PC-3 (cell line): ENCODE measurements at regions not wholly inside any gene's neighbourhood (a gene's known extent, or its start where the extent isn't known, plus 50 kb on each side); places are given as distances from the start of the nearest gene placed in this dataset.

ENCODE experiments used
- ATAC-seq: fragments of 200-7000 bp; cut with Tn5 transposase; 2 replicates; pipeline ENCODE4 v1.9.1; 2020; ENCODE audit warnings: mild to moderate bottlenecking, moderate library complexity
- BruUV-seq: library from RNA; stranded (reverse); fragments of 400-500 nt; replicated peaks from 2 replicates; lab custom pipeline; 2021; lab: Mats Ljungman, UMichigan
- CTCF ChIA-PET: fragments of 300-600 bp; sonication (Branson Sonifier 250); formaldehyde crosslinking; loops from one replicate; lab custom pipeline; 2022; ENCODE audit warnings: antibody characterized with exemption; lab: Charles Lee
- POLR2A ChIA-PET: fragments of 300-600 bp; sonication (Branson Sonifier 250); formaldehyde crosslinking; loops from one replicate; lab custom pipeline; 2022; ENCODE audit warnings: antibody characterized with exemption; ENCODE audit not compliant: unreplicated experiment; lab: Charles Lee
- DNase-seq: peaks from one replicate; pipeline ENCODE4 v3.0.0-alpha.2; 2015
- H2AFZ ChIP-seq: fragments of 300-600 bp; sonication (generic); 2 replicates; pipeline ENCODE4 v1.6.0; 2016; ENCODE audit warnings: antibody characterized with exemption, low read length
- H3F3A ChIP-seq: fragments of 300-600 bp; sonication (generic); one replicate; pipeline ENCODE4 v1.6.0; 2017; ENCODE audit warnings: antibody characterized with exemption, low read length, control low read depth, mild to moderate bottlenecking; ENCODE audit not compliant: unreplicated experiment
- H3K27ac ChIP-seq: fragments of 300-600 bp; sonication (generic); 2 replicates; pipeline ENCODE4 v1.5.1; 2016; ENCODE audit warnings: mild to moderate bottlenecking, low read length
- H3K27me3 ChIP-seq: fragments of 300-600 bp; sonication (generic); 2 replicates; pipeline ENCODE4 v1.6.1; 2016; ENCODE audit warnings: low read length, mixed read lengths
- H3K36me3 ChIP-seq: fragments of 300-600 bp; sonication (generic); 2 replicates; pipeline ENCODE4 v1.6.1; 2016; ENCODE audit warnings: low read depth, mixed run types, low read length, mixed read lengths
- H3K4me1 ChIP-seq: fragments of 300-600 bp; sonication (generic); 2 replicates; pipeline ENCODE4 v1.5.1; 2016; ENCODE audit warnings: low read length; ENCODE audit not compliant: insufficient read depth
- H3K4me2 ChIP-seq: fragments of 300-600 bp; sonication (generic); 2 replicates; pipeline ENCODE4 v1.6.0; 2016; ENCODE audit warnings: low read length
- H3K4me3 ChIP-seq: fragments of 300-600 bp; sonication (generic); 2 replicates; pipeline ENCODE4 v1.5.1; 2016; ENCODE audit warnings: mild to moderate bottlenecking, low read length, mixed read lengths
- H3K79me2 ChIP-seq: fragments of 300-600 bp; sonication (generic); 2 replicates; pipeline ENCODE4 v1.6.1; 2017; ENCODE audit warnings: low read length, mixed read lengths
- H3K9ac ChIP-seq: fragments of 300-600 bp; sonication (generic); 2 replicates; pipeline ENCODE4 v1.6.0; 2016; ENCODE audit warnings: mild to moderate bottlenecking, low read length
- H3K9me2 ChIP-seq: fragments of 300-600 bp; sonication (generic); replicated peaks from 2 replicates; pipeline ENCODE4 v1.6.1; 2016; ENCODE audit warnings: mixed run types, low read length, mixed read lengths
- H3K9me3 ChIP-seq: fragments of 300-600 bp; sonication (generic); 2 replicates; pipeline ENCODE4 v1.6.1; 2016; ENCODE audit warnings: low read length, mixed read lengths
- H4K20me1 ChIP-seq: fragments of 300-600 bp; sonication (generic); 2 replicates; pipeline ENCODE4 v1.6.1; 2016; ENCODE audit warnings: low read length, mixed read lengths
- EZH2 ChIP-seq: fragments of 300-600 bp; sonication (generic); IDR thresholded peaks from one replicate; pipeline ENCODE4 v1.6.1; 2017; ENCODE audit warnings: antibody characterized with exemption, mild to moderate bottlenecking, low read length; ENCODE audit not compliant: unreplicated experiment
- EZH2phosphoT487 ChIP-seq: fragments of 300-600 bp; sonication (generic); IDR thresholded peaks from 2 replicates; pipeline ENCODE4 v1.6.1; 2018; ENCODE audit warnings: mild to moderate bottlenecking, antibody characterized with exemption, low read length, borderline replicate concordance
- intact Hi-C: fragments of 100-400 bp; cut with micrococcal nuclease; formaldehyde crosslinking; loops from 2 replicates; pipeline ENCODE4 v1.9.0; 2023
- TF ChIP-seq, protein P1 (sequence below): fragments of 300-600 bp; sonication (generic); conservative IDR thresholded peaks from 2 replicates; pipeline ENCODE4 v1.5.1; 2017; ENCODE audit warnings: antibody characterized with exemption, low read depth, mild to moderate bottlenecking, low read length

DNA sequence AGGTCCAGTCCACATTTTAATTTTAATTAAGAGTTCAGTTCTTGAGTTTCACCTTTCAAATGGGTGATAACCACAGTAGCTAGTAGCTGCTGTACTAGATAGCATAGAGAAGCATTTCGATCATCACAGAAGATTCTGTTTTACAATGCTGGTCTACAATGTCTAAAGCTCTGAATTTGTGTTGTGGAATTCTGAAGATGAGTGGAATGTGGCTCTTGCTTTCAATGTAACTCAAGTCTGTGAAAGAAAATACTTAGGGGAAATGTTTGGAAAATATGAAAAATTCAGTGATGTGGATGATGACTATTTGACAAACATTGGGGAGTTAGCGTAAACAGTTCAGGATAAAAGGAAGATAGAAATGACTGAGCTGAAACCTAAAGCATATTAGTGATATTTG is 139.4 kb downstream of the GNAT3 start:
- DNase-seq: no peak
- Histone ChIP-seq H3K27me3 (no peaks in the 10 kb centered on the region), H3F3A (no peaks in the 10 kb centered on the region), H3K27ac (no peak overlapping the region), H3K9me2 (no peaks in the 10 kb centered on the region), H3K4me2 (no peak overlapping the region), H3K36me3 (no peaks in the 10 kb centered on the region), H3K9me3 (no peaks in the 10 kb centered on the region), H4K20me1 (no peaks in the 10 kb centered on the region), H3K79me2 (no peaks in the 10 kb centered on the region), H3K9ac (no peak overlapping the region), H3K4me3 (no peak overlapping the region), H2AFZ (no peak overlapping the region), H3K4me1 (peaks cover 16% of the 10 kb centered on the region)
- no peak for ATAC-seq
- intact Hi-C loops: no loop called here
- CTCF ChIA-PET: no interaction called here
- POLR2A ChIA-PET: no interaction called here
- TF ChIP-seq EZH2phosphoT487 (no peak), EZH2 (no peak)
- BruUV-seq: no TSS peak

DNA sequence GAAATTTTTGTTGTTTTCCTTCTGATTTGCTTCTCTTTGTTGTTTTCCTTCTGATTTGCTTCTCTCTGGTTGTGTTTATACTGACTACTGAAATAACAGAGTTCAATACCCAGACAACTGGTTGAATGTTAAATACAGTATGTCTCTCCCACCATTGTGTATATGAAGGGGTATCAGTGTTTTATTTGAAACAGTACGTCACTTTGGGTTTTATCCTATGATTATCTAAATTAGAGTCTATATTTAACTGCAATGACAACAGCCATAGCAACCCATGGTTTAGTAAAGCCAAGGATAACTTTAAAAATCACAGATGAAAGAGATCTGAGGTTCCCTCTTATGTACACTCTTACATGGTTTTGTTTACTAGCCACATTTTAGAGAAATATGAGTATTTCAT is 141.3 kb downstream of the GNAT3 start:
- ChIA-PET CTCF (no interaction called here), POLR2A (no interaction called here)
- TF ChIP-seq, protein P1, sequence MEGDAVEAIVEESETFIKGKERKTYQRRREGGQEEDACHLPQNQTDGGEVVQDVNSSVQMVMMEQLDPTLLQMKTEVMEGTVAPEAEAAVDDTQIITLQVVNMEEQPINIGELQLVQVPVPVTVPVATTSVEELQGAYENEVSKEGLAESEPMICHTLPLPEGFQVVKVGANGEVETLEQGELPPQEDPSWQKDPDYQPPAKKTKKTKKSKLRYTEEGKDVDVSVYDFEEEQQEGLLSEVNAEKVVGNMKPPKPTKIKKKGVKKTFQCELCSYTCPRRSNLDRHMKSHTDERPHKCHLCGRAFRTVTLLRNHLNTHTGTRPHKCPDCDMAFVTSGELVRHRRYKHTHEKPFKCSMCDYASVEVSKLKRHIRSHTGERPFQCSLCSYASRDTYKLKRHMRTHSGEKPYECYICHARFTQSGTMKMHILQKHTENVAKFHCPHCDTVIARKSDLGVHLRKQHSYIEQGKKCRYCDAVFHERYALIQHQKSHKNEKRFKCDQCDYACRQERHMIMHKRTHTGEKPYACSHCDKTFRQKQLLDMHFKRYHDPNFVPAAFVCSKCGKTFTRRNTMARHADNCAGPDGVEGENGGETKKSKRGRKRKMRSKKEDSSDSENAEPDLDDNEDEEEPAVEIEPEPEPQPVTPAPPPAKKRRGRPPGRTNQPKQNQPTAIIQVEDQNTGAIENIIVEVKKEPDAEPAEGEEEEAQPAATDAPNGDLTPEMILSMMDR: no peak
- intact Hi-C loops: no loop called here
- no peaks in the 10 kb centered on the region for H3K36me3 ChIP-seq
- no peaks in the 10 kb centered on the region for H3K79me2 ChIP-seq
- BruUV-seq: no TSS peak
- H3K9ac ChIP-seq: no peak overlapping the region
- H3K4me3 ChIP-seq: no peak overlapping the region
- no peak for ATAC-seq
- peaks cover 16% of the 10 kb centered on the region for H3K4me1 ChIP-seq
- no peak for DNase-seq
- no peaks in the 10 kb centered on the region for H3K27me3 ChIP-seq
- no peaks in the 10 kb centered on the region for H3K9me3 ChIP-seq
- no peaks in the 10 kb centered on the region for H4K20me1 ChIP-seq
- H3K27ac ChIP-seq: no peak overlapping the region
- H2AFZ ChIP-seq: no peak overlapping the region
- H3K9me2 ChIP-seq: no peaks in the 10 kb centered on the region
- no peak overlapping the region for H3K4me2 ChIP-seq
- no peaks in the 10 kb centered on the region for H3F3A ChIP-seq

DNA sequence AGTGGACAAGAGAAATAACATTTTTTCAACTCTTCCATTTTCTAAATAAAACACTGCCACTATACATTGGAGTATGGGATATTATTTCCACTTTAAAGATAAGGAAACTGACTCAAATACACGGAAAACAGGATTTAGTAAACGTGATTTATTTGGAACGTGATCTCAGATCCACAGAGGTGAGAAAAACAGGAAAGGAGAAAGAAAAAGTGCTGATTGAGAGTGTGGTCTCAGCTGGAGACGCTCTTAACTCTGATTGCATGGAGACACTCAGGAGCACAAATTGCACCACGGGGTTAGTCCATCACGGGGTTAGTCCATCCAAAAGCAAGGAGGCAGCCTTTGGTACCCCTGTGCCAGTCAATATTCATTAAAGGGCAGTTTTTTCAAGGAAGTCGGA is 142.5 kb downstream of the GNAT3 start:
- Histone ChIP-seq H3K4me1 (peaks cover 12% of the 10 kb centered on the region), H3K79me2 (no peaks in the 10 kb centered on the region), H3K27ac (no peak overlapping the region), H3K9me3 (no peaks in the 10 kb centered on the region), H4K20me1 (no peaks in the 10 kb centered on the region), H3K9me2 (no peaks in the 10 kb centered on the region), H3K4me3 (no peak overlapping the region), H3F3A (no peaks in the 10 kb centered on the region), H3K9ac (no peak overlapping the region), H3K27me3 (no peaks in the 10 kb centered on the region), H2AFZ (no peak overlapping the region), H3K4me2 (no peak overlapping the region), H3K36me3 (peaks cover 3% of the 10 kb centered on the region; the same call in 1 of the 2 replicates)
- ChIA-PET POLR2A (no interaction called here), CTCF (no interaction called here)
- intact Hi-C loops: no loop called here
- TF ChIP-seq EZH2: no peak
- TF ChIP-seq EZH2phosphoT487: no peak
- TF ChIP-seq, protein P1: no peak
- no peak for ATAC-seq
- BruUV-seq: no TSS peak
- DNase-seq: no peak
